WTC11 (cell line): ENCODE measurements at regions not wholly inside any gene's neighbourhood (a gene's known extent, or its start where the extent isn't known, plus 50 kb on each side); places are given as distances from the start of the nearest gene placed in this dataset.

Experiments
- ATAC-seq: fragments of 200-7000 bp; cut with Tn5 transposase; 2 replicates; pipeline ENCODE4 v1.10.0; 2021; ENCODE audit warnings: mild to moderate bottlenecking, moderate library complexity
- CTCF ChIA-PET: fragments of 300-600 bp; sonication (Branson Sonifier 250); formaldehyde crosslinking; loops from one replicate; lab custom pipeline; 2021; ENCODE audit warnings: antibody characterized with exemption; lab: Charles Lee
- POLR2A ChIA-PET: fragments of 350-600 bp; sonication (Branson Sonifier 250); formaldehyde crosslinking; loops from one replicate; lab custom pipeline; 2021; ENCODE audit warnings: antibody characterized with exemption; lab: Charles Lee
- DNase-seq: peaks from one replicate; pipeline ENCODE4 v3.0.0; 2021; ENCODE audit warnings: low spot score
- H3K27ac Mint-ChIP-seq: 2 replicates; pipeline ENCODE4 v1.8.0; 2021; ENCODE audit warnings: mixed read lengths
- H3K27me3 Mint-ChIP-seq: 2 replicates; pipeline ENCODE4 v1.8.0; 2021; ENCODE audit warnings: low read depth, mild to moderate bottlenecking, moderate library complexity, mixed read lengths
- H3K36me3 Mint-ChIP-seq: 2 replicates; pipeline ENCODE4 v1.8.0; 2021; ENCODE audit warnings: mixed read lengths
- H3K4me1 Mint-ChIP-seq: 2 replicates; pipeline ENCODE4 v1.8.0; 2022; ENCODE audit warnings: mixed read lengths
- H3K4me3 Mint-ChIP-seq: 2 replicates; pipeline ENCODE4 v1.8.0; 2021; ENCODE audit warnings: mild to moderate bottlenecking, moderate library complexity, mixed read lengths
- H3K9me3 Mint-ChIP-seq: 2 replicates; pipeline ENCODE4 v1.8.0; 2021; ENCODE audit warnings: mixed read lengths
- AFF4 ChIP-seq: sonication (generic); formaldehyde crosslinking; IDR thresholded peaks from 2 replicates; pipeline ENCODE4 v1.8.1; 2023; ENCODE audit warnings: mild to moderate bottlenecking, missing genetic modification reagents, borderline replicate concordance
- ATF1 ChIP-seq: sonication (generic); formaldehyde crosslinking; IDR thresholded peaks from 2 replicates; pipeline ENCODE4 v1.8.1; 2023; ENCODE audit warnings: mild to moderate bottlenecking, moderate library complexity, missing genetic modification reagents
- ATF2 ChIP-seq: sonication (generic); formaldehyde crosslinking; IDR thresholded peaks from 2 replicates; pipeline ENCODE4 v1.8.1; 2022; ENCODE audit warnings: low read depth, missing genetic modification reagents, borderline replicate concordance
- CREM ChIP-seq: sonication (generic); formaldehyde crosslinking; IDR thresholded peaks from 2 replicates; pipeline ENCODE4 v1.8.1; 2022; ENCODE audit warnings: mild to moderate bottlenecking, missing genetic modification reagents, moderate library complexity
- E2F1 ChIP-seq: sonication (generic); formaldehyde crosslinking; IDR thresholded peaks from 2 replicates; pipeline ENCODE4 v1.8.0; 2022; ENCODE audit warnings: mild to moderate bottlenecking, missing genetic modification reagents
- EMX1 ChIP-seq: fragments of 250-450 bp; sonication (Bioruptor Pico); IDR thresholded peaks from 2 replicates; pipeline ENCODE4 v1.8.0; 2021; ENCODE audit warnings: mild to moderate bottlenecking
- ESRRA ChIP-seq: sonication (generic); formaldehyde crosslinking; IDR thresholded peaks from 2 replicates; pipeline ENCODE4 v1.8.1; 2022; ENCODE audit warnings: mild to moderate bottlenecking, missing genetic modification reagents, borderline replicate concordance
- FOXJ3 ChIP-seq: sonication (generic); formaldehyde crosslinking; IDR thresholded peaks from 2 replicates; pipeline ENCODE4 v1.9.0; 2021; ENCODE audit warnings: missing genetic modification reagents, mild to moderate bottlenecking, borderline replicate concordance
- FOXK1 ChIP-seq: sonication (generic); formaldehyde crosslinking; IDR thresholded peaks from 2 replicates; pipeline ENCODE4 v1.8.0; 2022; ENCODE audit warnings: mild to moderate bottlenecking, moderate library complexity, missing genetic modification reagents
- FOXP1 ChIP-seq: sonication (generic); formaldehyde crosslinking; IDR thresholded peaks from 2 replicates; pipeline ENCODE4 v1.8.0; 2022; ENCODE audit warnings: missing genetic modification reagents, mild to moderate bottlenecking, moderate library complexity, borderline replicate concordance
- JAZF1 ChIP-seq: fragments of 250-450 bp; sonication (Bioruptor Pico); IDR thresholded peaks from 2 replicates; pipeline ENCODE4 v1.9.0; 2021; ENCODE audit warnings: moderate library complexity, mild to moderate bottlenecking, inconsistent platforms
- KAT7 ChIP-seq: sonication (generic); formaldehyde crosslinking; IDR thresholded peaks from 2 replicates; pipeline ENCODE4 v1.8.1; 2023; ENCODE audit warnings: missing genetic modification reagents, mild to moderate bottlenecking, borderline replicate concordance
- MAX ChIP-seq: sonication (generic); formaldehyde crosslinking; IDR thresholded peaks from 2 replicates; pipeline ENCODE4 v1.8.0; 2022; ENCODE audit warnings: mild to moderate bottlenecking, missing genetic modification reagents
- NFATC4 ChIP-seq: fragments of 250-450 bp; sonication (Bioruptor Pico); IDR thresholded peaks from 2 replicates; pipeline ENCODE4 v1.9.0; 2021; ENCODE audit warnings: mild to moderate bottlenecking
- NFE2L1 ChIP-seq: sonication (generic); formaldehyde crosslinking; IDR thresholded peaks from 2 replicates; pipeline ENCODE4 v1.8.1; 2023; ENCODE audit warnings: missing genetic modification reagents
- NFYB ChIP-seq: sonication (generic); formaldehyde crosslinking; conservative IDR thresholded peaks from 2 replicates; pipeline ENCODE4 v1.8.0; 2022; ENCODE audit warnings: low read depth, missing genetic modification reagents
- NR1H2 ChIP-seq: sonication (generic); formaldehyde crosslinking; IDR thresholded peaks from 2 replicates; pipeline ENCODE4 v1.9.0; 2021; ENCODE audit warnings: mild to moderate bottlenecking, moderate library complexity, missing genetic modification reagents
- PRRX2 ChIP-seq: fragments of 250-450 bp; sonication (Bioruptor Pico); IDR thresholded peaks from 2 replicates; pipeline ENCODE4 v1.8.0; 2021; ENCODE audit warnings: mild to moderate bottlenecking
- SP1 ChIP-seq: sonication (generic); formaldehyde crosslinking; conservative IDR thresholded peaks from 2 replicates; pipeline ENCODE4 v1.8.1; 2022; ENCODE audit warnings: missing genetic modification reagents
- TEAD1 ChIP-seq: sonication (generic); formaldehyde crosslinking; IDR thresholded peaks from 2 replicates; pipeline ENCODE4 v1.8.0; 2022; ENCODE audit warnings: mild to moderate bottlenecking, missing genetic modification reagents
- USF1 ChIP-seq: sonication (generic); formaldehyde crosslinking; IDR thresholded peaks from 2 replicates; pipeline ENCODE4 v1.8.0; 2022; ENCODE audit warnings: mild to moderate bottlenecking, missing genetic modification reagents
- ZNF138 ChIP-seq: sonication (generic); formaldehyde crosslinking; conservative IDR thresholded peaks from 2 replicates; pipeline ENCODE4 v1.8.1; 2022; ENCODE audit warnings: mild to moderate bottlenecking, moderate library complexity, missing genetic modification reagents
- ZNF671 ChIP-seq: fragments of 250-450 bp; sonication (Bioruptor Pico); IDR thresholded peaks from 2 replicates; pipeline ENCODE4 v1.8.0; 2021; ENCODE audit warnings: mild to moderate bottlenecking
- TF ChIP-seq, protein P1 (sequence below): sonication (generic); formaldehyde crosslinking; IDR thresholded peaks from 2 replicates; pipeline ENCODE4 v1.8.1; 2023; ENCODE audit warnings: mild to moderate bottlenecking, missing genetic modification reagents, moderate library complexity
- TF ChIP-seq, protein P2 (sequence below): sonication (generic); formaldehyde crosslinking; IDR thresholded peaks from 2 replicates; pipeline ENCODE4 v1.8.1; 2023; ENCODE audit warnings: mild to moderate bottlenecking, moderate library complexity, missing genetic modification reagents

DNA sequence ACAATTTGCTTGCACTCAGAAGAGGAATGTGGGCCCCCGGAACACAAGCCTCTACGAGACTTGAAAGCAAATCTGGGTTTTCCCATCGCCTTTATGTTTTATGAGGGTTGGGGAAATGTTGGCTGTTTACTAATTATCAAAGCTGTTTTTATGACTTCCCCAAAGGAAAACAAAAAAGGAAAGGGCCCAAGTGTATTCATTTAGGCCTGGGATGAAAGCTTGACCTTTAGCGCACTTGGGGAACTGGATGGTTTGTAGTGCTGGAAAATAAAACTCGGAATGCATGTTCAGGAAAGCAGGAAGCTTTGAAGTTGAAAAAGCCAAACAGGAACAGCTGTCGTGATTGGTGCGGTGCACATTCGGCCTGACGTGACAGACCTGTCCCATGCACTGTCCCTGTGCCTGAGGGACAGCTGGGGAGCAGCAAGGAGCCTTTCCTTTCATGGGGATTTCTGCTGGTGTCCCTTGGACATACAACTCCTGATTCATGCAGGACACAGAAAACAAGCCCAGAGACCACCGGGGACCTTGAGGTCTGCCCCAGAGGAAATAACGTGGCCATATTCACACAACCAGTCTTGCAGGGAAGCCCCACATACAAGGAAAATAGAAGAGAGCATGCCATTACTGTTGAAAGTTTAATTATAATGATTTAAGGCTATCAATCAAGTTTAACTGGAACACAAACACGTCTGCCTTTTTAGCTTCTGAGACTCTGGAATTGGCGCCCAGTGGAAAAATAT is 169.7 kb upstream of the APCDD1 start:
- DNase-seq, result no peak
- peaks cover 38% of the 10 kb centered on the region for H3K4me1 Mint-ChIP-seq
- H3K9me3 Mint-ChIP-seq, result peaks cover 13% of the 10 kb centered on the region
- POLR2A ChIA-PET, result no interaction called here
- TF ChIP-seq PRRX2 (CRISPR knock-in tag) (no peak), ESRRA (CRISPR knock-in tag) (no peak), AFF4 (CRISPR knock-in tag) (no peak), ATF2 (CRISPR knock-in tag) (no peak), KAT7 (CRISPR knock-in tag) (no peak), EMX1 (CRISPR knock-in tag) (no peak), USF1 (no peak), FOXK1 (CRISPR knock-in tag) (no peak), NR1H2 (CRISPR knock-in tag) (no peak), ZNF138 (CRISPR knock-in tag) (no peak), NFYB (CRISPR knock-in tag) (no peak), FOXJ3 (CRISPR knock-in tag) (no peak), NFE2L1 (CRISPR knock-in tag) (no peak), SP1 (no peak), E2F1 (no peak), JAZF1 (no peak), NFATC4 (CRISPR knock-in tag) (no peak)
- TF ChIP-seq, all 79 proteins: peak for 0
- H3K36me3 Mint-ChIP-seq, result peaks cover 11% of the 10 kb centered on the region
- CTCF ChIA-PET, result interaction anchor here (1.0 kb wide), 1 partner anchor 253 kb away, joined by 3 read pairs; no protein-coding TSS in a partner anchor
- no peak overlapping the region for H3K27ac Mint-ChIP-seq
- ATAC-seq, result no peak
- no peak overlapping the region for H3K4me3 Mint-ChIP-seq
- H3K27me3 Mint-ChIP-seq, result peaks cover 8% of the 10 kb centered on the region

DNA sequence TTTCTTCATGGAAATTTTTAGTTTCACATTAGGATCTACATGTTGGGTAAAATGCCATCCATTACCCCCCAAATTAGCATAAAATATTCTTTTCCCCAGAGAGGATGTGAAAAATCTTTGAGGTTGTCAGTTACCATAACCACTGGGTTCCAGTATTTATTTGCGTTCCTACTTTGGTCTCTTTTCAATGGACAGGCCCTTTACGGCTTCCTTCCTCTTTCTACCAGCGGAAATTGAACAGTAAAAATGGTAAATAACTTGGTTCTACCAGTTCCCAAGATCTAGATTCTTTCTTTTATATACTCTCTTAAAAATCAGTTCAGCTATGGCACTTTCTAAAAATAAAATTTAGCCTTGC is 169.2 kb upstream of the APCDD1 start:
- no peak for ATAC-seq
- H3K4me1 Mint-ChIP-seq, result peaks cover 36% of the 10 kb centered on the region
- H3K27me3 Mint-ChIP-seq, result peaks cover 8% of the 10 kb centered on the region
- no peak overlapping the region for H3K27ac Mint-ChIP-seq
- TF ChIP-seq TEAD1 (no peak), ATF1 (CRISPR knock-in tag) (no peak), ZNF671 (CRISPR knock-in tag) (no peak), NFE2L1 (CRISPR knock-in tag) (no peak), NFATC4 (CRISPR knock-in tag) (no peak), MAX (CRISPR knock-in tag) (no peak), FOXP1 (CRISPR knock-in tag) (no peak), CREM (CRISPR knock-in tag) (no peak)
- TF ChIP-seq, protein P1, sequence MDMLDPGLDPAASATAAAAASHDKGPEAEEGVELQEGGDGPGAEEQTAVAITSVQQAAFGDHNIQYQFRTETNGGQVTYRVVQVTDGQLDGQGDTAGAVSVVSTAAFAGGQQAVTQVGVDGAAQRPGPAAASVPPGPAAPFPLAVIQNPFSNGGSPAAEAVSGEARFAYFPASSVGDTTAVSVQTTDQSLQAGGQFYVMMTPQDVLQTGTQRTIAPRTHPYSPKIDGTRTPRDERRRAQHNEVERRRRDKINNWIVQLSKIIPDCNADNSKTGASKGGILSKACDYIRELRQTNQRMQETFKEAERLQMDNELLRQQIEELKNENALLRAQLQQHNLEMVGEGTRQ (CRISPR knock-in tag), result no peak
- TF ChIP-seq, protein P2, sequence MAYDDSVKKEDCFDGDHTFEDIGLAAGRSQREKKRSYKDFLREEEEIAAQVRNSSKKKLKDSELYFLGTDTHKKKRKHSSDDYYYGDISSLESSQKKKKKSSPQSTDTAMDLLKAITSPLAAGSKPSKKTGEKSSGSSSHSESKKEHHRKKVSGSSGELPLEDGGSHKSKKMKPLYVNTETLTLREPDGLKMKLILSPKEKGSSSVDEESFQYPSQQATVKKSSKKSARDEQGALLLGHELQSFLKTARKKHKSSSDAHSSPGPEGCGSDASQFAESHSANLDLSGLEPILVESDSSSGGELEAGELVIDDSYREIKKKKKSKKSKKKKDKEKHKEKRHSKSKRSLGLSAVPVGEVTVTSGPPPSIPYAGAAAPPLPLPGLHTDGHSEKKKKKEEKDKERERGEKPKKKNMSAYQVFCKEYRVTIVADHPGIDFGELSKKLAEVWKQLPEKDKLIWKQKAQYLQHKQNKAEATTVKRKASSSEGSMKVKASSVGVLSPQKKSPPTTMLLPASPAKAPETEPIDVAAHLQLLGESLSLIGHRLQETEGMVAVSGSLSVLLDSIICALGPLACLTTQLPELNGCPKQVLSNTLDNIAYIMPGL (CRISPR knock-in tag), result no peak
- H3K4me3 Mint-ChIP-seq, result no peak overlapping the region
- peaks cover 11% of the 10 kb centered on the region for H3K36me3 Mint-ChIP-seq
- ChIA-PET CTCF (no interaction called here), POLR2A (no interaction called here)
- H3K9me3 Mint-ChIP-seq, result peaks cover 13% of the 10 kb centered on the region
- DNase-seq, result no peak
